H1 (cell line): ENCODE measurements at regions not wholly inside any gene's neighbourhood (a gene's known extent, or its start where the extent isn't known, plus 50 kb on each side); places are given as distances from the start of the nearest gene placed in this dataset.
A peak's percentile ranks its signal among the peaks of the same experiment; 100 is the strongest.

Experiments used
- CTCF ChIA-PET: fragments of 300-600 bp; sonication (Branson Sonifier 250); formaldehyde crosslinking; loops from one replicate; lab custom pipeline; 2021; ENCODE audit not compliant: partially characterized antibody; lab: Charles Lee
- POLR2A ChIA-PET: fragments of 300-600 bp; sonication (Branson Sonifier 250); formaldehyde crosslinking; loops from one replicate; lab custom pipeline; 2021; ENCODE audit warnings: inconsistent platforms; ENCODE audit not compliant: partially characterized antibody; lab: Charles Lee
- DNase-seq, 2 experiments: peaks; one replicate each; pipeline versions ENCODE4 v3.0.0 to v3.0.0-alpha.2; 2010 to 2022; ENCODE audit warnings: low spot score in 2 of 2, low read depth in 1 of 2, mixed read lengths in 1 of 2
- FAIRE-seq: peaks from 2 replicates; lab custom pipeline; 2011; peaks lifted over from hg19 to GRCh38; lab: Jason Lieb, UNC
- H2AFZ ChIP-seq: 2 replicates; pipeline ENCODE4 v1.8.1; 2012; ENCODE audit warnings: low read length, inconsistent platforms
- H2AK5ac ChIP-seq: 2 replicates; pipeline ENCODE4 v1.6.1; 2013; ENCODE audit warnings: low read depth, low read length
- H2BK120ac ChIP-seq: replicated peaks from 2 replicates; pipeline ENCODE3; 2013; ENCODE audit warnings: low read depth, low read length, inconsistent platforms
- H2BK12ac ChIP-seq: 2 replicates; pipeline ENCODE4 v1.6.1; 2013; ENCODE audit warnings: low read depth, low read length
- H2BK15ac ChIP-seq: 2 replicates; pipeline ENCODE4 v1.6.1; 2013; ENCODE audit warnings: low read length
- H2BK20ac ChIP-seq: 2 replicates; pipeline ENCODE4 v1.6.1; 2013; ENCODE audit warnings: low read length
- H2BK5ac ChIP-seq: 2 replicates; pipeline ENCODE4 v1.6.1; 2013; ENCODE audit warnings: low read depth, low read length
- H3K14ac ChIP-seq: 2 replicates; pipeline ENCODE4 v1.6.1; 2013; ENCODE audit warnings: inconsistent platforms; ENCODE audit not compliant: insufficient read length
- H3K18ac ChIP-seq: 2 replicates; pipeline ENCODE4 v1.6.1; 2013; ENCODE audit warnings: low read length; ENCODE audit errors: extremely low read depth
- H3K23ac ChIP-seq: 2 replicates; pipeline ENCODE4 v1.6.1; 2013; ENCODE audit warnings: inconsistent platforms; ENCODE audit not compliant: insufficient read length
- H3K23me2 ChIP-seq: 2 replicates; pipeline ENCODE4 v1.6.1; 2013; ENCODE audit warnings: low read depth, low read length
- H3K27ac ChIP-seq: 2 replicates; pipeline ENCODE4 v1.6.1; 2011; ENCODE audit warnings: low read depth, low read length, inconsistent platforms
- H3K27me3 ChIP-seq, 4 experiments: replicated peaks in 1 of 4; 1 replicate in 1 of 4; 2 replicates in 3 of 4; pipeline versions ENCODE4 v1.6.1 to v1.8.1; 2011 to 2013; ENCODE audit warnings: low read length in 3 of 4, mild to moderate bottlenecking in 3 of 4, inconsistent platforms in 2 of 4, mixed read lengths in 2 of 4, moderate library complexity in 1 of 4; ENCODE audit not compliant: control insufficient read depth in 3 of 4, insufficient read depth in 3 of 4; ENCODE audit errors: extremely low read depth in 1 of 4
- H3K36me3 ChIP-seq, 4 experiments: 2 replicates each; pipeline versions ENCODE4 v1.6.1 to v1.8.1; 2011 to 2013; ENCODE audit warnings: mild to moderate bottlenecking in 4 of 4, low read length in 3 of 4, moderate library complexity in 2 of 4, control low read depth in 1 of 4, inconsistent platforms in 1 of 4; ENCODE audit not compliant: insufficient read depth in 4 of 4, control insufficient read depth in 2 of 4
- H3K4ac ChIP-seq: replicated peaks from 2 replicates; pipeline ENCODE3; 2013; ENCODE audit warnings: low read length, low read depth, mixed read lengths, inconsistent platforms; ENCODE audit not compliant: insufficient read length
- H3K4me1 ChIP-seq, 4 experiments: replicated peaks in 1 of 4; 1 replicate in 1 of 4; 2 replicates in 3 of 4; pipeline versions ENCODE4 v1.6.1 to v1.8.1; 2011 to 2013; ENCODE audit warnings: low read length in 3 of 4, inconsistent platforms in 2 of 4, mixed read lengths in 1 of 4; ENCODE audit not compliant: insufficient read depth in 4 of 4, control insufficient read depth in 3 of 4
- H3K4me2 ChIP-seq, 2 experiments: 2 replicates each; pipeline versions ENCODE4 v1.6.1 to v1.8.1; 2011 to 2013; ENCODE audit warnings: low read depth in 2 of 2, low read length in 2 of 2, control low read depth in 1 of 2, inconsistent platforms in 1 of 2, mild to moderate bottlenecking in 1 of 2; ENCODE audit not compliant: insufficient read depth in 1 of 2
- H3K4me3 ChIP-seq, 4 experiments: fragments of 200-600, 300-600 bp in 1 of 4; sonication (generic), shearing (Covaris generic), sonication (Bioruptor Twin) in 1 of 4; 2 replicates each; pipeline versions ENCODE4 v1.5.1 to v1.8.1; 2011 to 2016; ENCODE audit warnings: low read length in 4 of 4, low read depth in 3 of 4, control low read depth in 2 of 4, inconsistent platforms in 2 of 4, mild to moderate bottlenecking in 2 of 4, mixed read lengths in 1 of 4, moderate library complexity in 1 of 4; ENCODE audit not compliant: insufficient read depth in 2 of 4; ENCODE audit errors: extremely low read depth in 1 of 4
- H3K56ac ChIP-seq: replicated peaks from 2 replicates; pipeline ENCODE3; 2013; ENCODE audit warnings: low read depth, mild to moderate bottlenecking, mixed read lengths, low read length, inconsistent platforms; ENCODE audit not compliant: insufficient read length
- H3K79me1 ChIP-seq: 2 replicates; pipeline ENCODE4 v1.6.1; 2013; ENCODE audit warnings: low read depth, low read length, control low read depth
- H3K79me2 ChIP-seq, 2 experiments: 2 replicates each; pipeline versions ENCODE4 v1.6.1 to v1.8.1; 2012 to 2013; ENCODE audit warnings: low read length in 2 of 2, mild to moderate bottlenecking in 2 of 2, inconsistent platforms in 1 of 2; ENCODE audit not compliant: insufficient read depth in 2 of 2, control insufficient read depth in 1 of 2
- H3K9ac ChIP-seq, 4 experiments: replicated peaks in 1 of 4; 1 replicate in 1 of 4; 2 replicates in 3 of 4; pipeline versions ENCODE4 v1.6.1 to v1.8.1; 2011 to 2013; ENCODE audit warnings: low read depth in 3 of 4, low read length in 3 of 4, control low read depth in 2 of 4, mild to moderate bottlenecking in 2 of 4, moderate library complexity in 2 of 4, inconsistent platforms in 1 of 4; ENCODE audit errors: extremely low read depth in 1 of 4
- H3K9me3 ChIP-seq, 2 experiments: 2 replicates each; pipeline versions ENCODE4 v1.6.1 to v1.8.1; 2012 to 2013; ENCODE audit warnings: mild to moderate bottlenecking in 2 of 2, moderate library complexity in 2 of 2, control low read depth in 1 of 2, inconsistent platforms in 1 of 2, low read depth in 1 of 2, low read length in 1 of 2, mixed read lengths in 1 of 2; ENCODE audit not compliant: insufficient read depth in 2 of 2
- H4K20me1 ChIP-seq, 2 experiments: replicated peaks in 1 of 2; 2 replicates each; pipeline versions ENCODE3 to v1.8.1; 2011 to 2013; ENCODE audit warnings: inconsistent platforms in 2 of 2, low read length in 2 of 2, mild to moderate bottlenecking in 1 of 2; ENCODE audit not compliant: insufficient read depth in 2 of 2, control insufficient read depth in 1 of 2
- H4K5ac ChIP-seq: 2 replicates; pipeline ENCODE4 v1.6.1; 2013; ENCODE audit warnings: low read length, low read depth, mixed read lengths, inconsistent platforms; ENCODE audit not compliant: insufficient read length
- H4K8ac ChIP-seq: 2 replicates; pipeline ENCODE4 v1.8.0; 2013; ENCODE audit warnings: mild to moderate bottlenecking, moderate library complexity, low read length, inconsistent platforms; ENCODE audit not compliant: insufficient read depth; ENCODE audit errors: extremely low read depth
- H4K91ac ChIP-seq: replicated peaks from 2 replicates; pipeline ENCODE3; 2013; ENCODE audit warnings: low read length, mixed read lengths, inconsistent platforms; ENCODE audit not compliant: insufficient read length
- CHD2 ChIP-seq: IDR thresholded peaks from 2 replicates; pipeline ENCODE4 v1.6.1; 2012; ENCODE audit warnings: low read length, improper control_type of control experiment
- FOSL1 ChIP-seq: IDR thresholded peaks from 2 replicates; pipeline ENCODE4 v1.6.1; 2011; ENCODE audit warnings: mild to moderate bottlenecking, low read depth, low read length, moderate library complexity; ENCODE audit not compliant: insufficient read depth
- GABPA ChIP-seq: IDR thresholded peaks from 2 replicates; pipeline ENCODE4 v1.6.1; 2011; ENCODE audit warnings: mild to moderate bottlenecking, low read length, moderate library complexity, borderline replicate concordance; ENCODE audit not compliant: insufficient read depth
- KDM4A ChIP-seq: IDR thresholded peaks from one replicate; pipeline ENCODE4 v1.7.1; 2012; ENCODE audit warnings: low read depth, mild to moderate bottlenecking, moderate library complexity, low read length, inconsistent platforms; ENCODE audit not compliant: severe bottlenecking
- KDM5A ChIP-seq: fragments of 200-600 bp; IDR thresholded peaks from 2 replicates; pipeline ENCODE4 v1.7.1; 2012; ENCODE audit warnings: mild to moderate bottlenecking, low read length, inconsistent platforms, mixed read lengths
- POU5F1 ChIP-seq: IDR thresholded peaks from 2 replicates; pipeline ENCODE4 v1.6.1; 2011; ENCODE audit warnings: low read depth, mild to moderate bottlenecking, low read length, moderate library complexity
- SP4 ChIP-seq: IDR thresholded peaks from 2 replicates; pipeline ENCODE4 v1.6.1; 2012; ENCODE audit warnings: low read length, inconsistent platforms
- TAF1 ChIP-seq: IDR thresholded peaks from 2 replicates; pipeline ENCODE4 v1.6.1; 2011; ENCODE audit warnings: mild to moderate bottlenecking, low read depth, low read length
- TCF12 ChIP-seq: IDR thresholded peaks from 2 replicates; pipeline ENCODE4 v1.6.1; 2011; ENCODE audit warnings: low read depth, mild to moderate bottlenecking, low read length
- TEAD4 ChIP-seq: IDR thresholded peaks from 2 replicates; pipeline ENCODE4 v1.6.1; 2012; ENCODE audit warnings: low read depth, low read length, inconsistent platforms, mixed read lengths
- USF2 ChIP-seq: IDR thresholded peaks from 2 replicates; pipeline ENCODE4 v1.6.1; 2011; ENCODE audit warnings: low read length, improper control_type of control experiment
- YY1 ChIP-seq: IDR thresholded peaks from 2 replicates; pipeline ENCODE4 v1.6.1; 2011; ENCODE audit warnings: low read depth, mild to moderate bottlenecking, low read length
- ZNF274 ChIP-seq: IDR thresholded peaks from 2 replicates; pipeline ENCODE4 v1.7.0; 2012; ENCODE audit warnings: low read length, borderline replicate concordance; ENCODE audit errors: extremely low read depth
- WGBS, 2 experiments: shearing (Covaris generic) in 1 of 2; methylation state at CpG; one replicate each; pipeline versions ENCODE4 v1.1.6 to v1.1.7; 2013 to 2015; ENCODE audit warnings: low lambda C conversion rate in 2 of 2, mixed read lengths in 2 of 2, inconsistent platforms in 1 of 2, low coverage in 1 of 2, missing lambda C conversion rate in 1 of 2; ENCODE audit not compliant: insufficient replicate concordance in 2 of 2, insufficient coverage in 1 of 2, insufficient read length in 1 of 2; ENCODE audit errors: extremely low coverage in 1 of 2, missing lambda C conversion rate in 1 of 2; 5-methylcytosine and 5-hydroxymethylcytosine counted together

GRCh38 chr18:78813156-78813555 is 166.5 kb upstream of the SALL3 start:
- H3K9me3 ChIP-seq: peaks cover 3% of the 10 kb centered on the region in 2 experiments; a peak in 2 of 4 replicates
- no peak overlapping the region; the same call in 1 of the 2 replicates for H4K8ac ChIP-seq
- no peaks in the 10 kb centered on the region for H3K79me2 ChIP-seq
- ChIA-PET POLR2A (no interaction called here), CTCF (no interaction called here)
- H2BK5ac ChIP-seq: no peak overlapping the region
- no peak for DNase-seq
- H2BK120ac ChIP-seq: no peak overlapping the region
- no peaks in the 10 kb centered on the region for H3K27me3 ChIP-seq
- H3K4me3 ChIP-seq: no peak overlapping the region
- WGBS, 2 experiments: 93% methylated on average over 18 of the region's 18 CpGs; no CpG with 5 or more reads in 1 of the 2 experiments
- H3K79me1 ChIP-seq: no peaks in the 10 kb centered on the region
- H2AFZ ChIP-seq: peak overlapping the region; percentile 49; the same call in 1 of the 2 replicates
- H4K20me1 ChIP-seq: peaks cover 0 to 6% of the 10 kb centered on the region in 2 experiments
- no peaks in the 10 kb centered on the region for H3K36me3 ChIP-seq
- H3K4me2 ChIP-seq: no peak overlapping the region
- H3K9ac ChIP-seq: no peak overlapping the region
- H2AK5ac ChIP-seq: no peak overlapping the region; the same call in 1 of the 2 replicates
- H3K23me2 ChIP-seq: peaks cover 6% of the 10 kb centered on the region; the same call in 1 of the 2 replicates
- FAIRE-seq: no peak
- no peak overlapping the region for H3K18ac ChIP-seq
- H3K14ac ChIP-seq: no peak overlapping the region
- H2BK15ac ChIP-seq: no peak overlapping the region
- H3K23ac ChIP-seq: no peak overlapping the region
- no peak overlapping the region for H4K91ac ChIP-seq
- H2BK12ac ChIP-seq: 0 out of 2 replicates have a peak overlapping the region, but pooled peaks have one; percentile 60
- no peak overlapping the region for H3K27ac ChIP-seq
- peaks cover 3 to 13% (median 7%) of the 10 kb centered on the region in 4 experiments for H3K4me1 ChIP-seq
- no peak overlapping the region for H3K4ac ChIP-seq
- H2BK20ac ChIP-seq: no peak overlapping the region
- no peak overlapping the region for H4K5ac ChIP-seq
- no peak overlapping the region for H3K56ac ChIP-seq
- TF ChIP-seq CHD2: no peak
- no peak for TF ChIP-seq POU5F1
- TF ChIP-seq ZNF274: no peak
- no peak for TF ChIP-seq YY1
- TF ChIP-seq SP4: no peak
- no peak for TF ChIP-seq TAF1
- no peak for TF ChIP-seq KDM4A
- TF ChIP-seq KDM5A: no peak
- TF ChIP-seq TCF12: no peak
- no peak for TF ChIP-seq TEAD4
- TF ChIP-seq FOSL1: no peak
- no peak for TF ChIP-seq USF2
- no peak for TF ChIP-seq GABPA
